T-helper 1 cell (primary cell): ENCODE measurements at regions not wholly inside any gene's neighbourhood (a gene's known extent, or its start where the extent isn't known, plus 50 kb on each side); places are given as distances from the start of the nearest gene placed in this dataset.

Source experiments
- DNase-seq, 5 donors: peaks; one replicate each; pipeline ENCODE4 v3.0.0-alpha.2; 2012 to 2020

DNA sequence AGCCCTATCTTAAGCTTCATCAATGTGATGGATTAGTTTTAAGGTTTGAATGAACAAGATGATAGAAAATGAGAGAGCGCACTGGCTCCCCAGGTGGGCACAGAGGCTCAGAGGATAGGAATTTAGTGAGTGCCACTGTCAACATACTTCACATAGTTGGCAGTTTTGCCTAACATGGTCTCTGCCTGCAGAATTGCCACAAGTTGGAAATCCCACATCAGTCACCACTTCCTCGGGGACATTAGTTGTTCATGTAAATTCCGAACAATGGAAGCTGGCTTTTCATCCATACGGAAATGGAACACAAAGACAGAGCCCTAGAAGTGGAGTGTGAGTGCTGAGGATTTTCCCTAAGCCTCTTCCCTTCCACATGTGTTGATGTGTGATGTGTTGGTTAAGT is 123.9 kb upstream of the PHACTR1 start:
- no peak for DNase-seq

DNA sequence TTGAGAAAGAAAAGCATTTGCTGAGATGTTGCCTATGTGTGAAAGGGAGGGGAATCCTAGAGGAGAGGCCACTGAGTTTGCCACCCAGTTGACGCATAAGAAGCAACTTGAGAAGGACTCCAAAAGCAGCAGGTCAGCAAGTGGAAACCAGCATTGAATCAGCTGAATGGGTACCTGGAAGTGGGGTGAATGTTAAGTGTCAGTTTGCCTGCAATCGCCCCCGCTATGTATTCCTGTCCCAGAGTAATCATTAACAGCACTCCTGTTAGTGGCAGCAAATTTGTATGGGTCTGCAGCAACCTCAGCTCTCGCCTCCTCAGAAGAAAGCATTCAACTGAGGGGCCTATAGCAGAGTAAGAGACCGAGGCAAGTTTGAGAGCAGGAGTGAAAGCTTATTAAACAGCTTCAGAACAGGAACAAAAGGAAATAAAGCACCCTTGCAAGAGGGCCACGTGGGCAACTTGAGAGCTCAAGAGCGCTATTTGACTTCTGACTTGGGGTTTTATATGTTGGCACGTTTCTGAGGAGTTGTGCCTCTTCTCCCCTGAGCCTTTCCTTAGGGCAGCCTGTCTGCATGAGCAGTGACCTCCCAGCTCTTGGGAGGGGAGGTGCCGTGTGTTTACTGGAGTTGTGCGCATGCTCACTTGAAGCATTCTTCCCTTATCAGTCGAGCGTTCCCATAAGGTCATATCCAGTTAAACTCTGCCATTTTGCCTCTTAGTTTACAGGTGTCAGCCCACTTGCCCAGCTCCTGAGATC is 122.6 kb upstream of the PHACTR1 start:
- DNase-seq: no peak

DNA sequence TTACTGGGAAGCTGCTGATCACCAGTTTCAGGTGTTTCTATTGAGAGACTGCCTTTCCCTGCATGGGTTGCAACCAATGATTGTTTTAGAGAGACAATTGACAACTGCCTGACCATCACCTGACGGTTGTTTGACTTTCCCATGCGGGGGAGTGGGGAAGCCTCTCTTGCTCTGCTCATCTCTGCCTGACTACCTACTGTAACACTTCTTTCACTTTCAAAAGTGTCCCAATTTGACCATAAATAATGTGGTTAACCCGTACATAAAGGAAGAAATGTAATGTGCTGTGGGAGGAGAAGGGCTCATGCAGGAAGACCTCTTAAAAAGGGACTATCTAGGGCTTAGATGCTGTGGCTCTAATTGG is 122.1 kb upstream of the PHACTR1 start:
- no peak for DNase-seq

DNA sequence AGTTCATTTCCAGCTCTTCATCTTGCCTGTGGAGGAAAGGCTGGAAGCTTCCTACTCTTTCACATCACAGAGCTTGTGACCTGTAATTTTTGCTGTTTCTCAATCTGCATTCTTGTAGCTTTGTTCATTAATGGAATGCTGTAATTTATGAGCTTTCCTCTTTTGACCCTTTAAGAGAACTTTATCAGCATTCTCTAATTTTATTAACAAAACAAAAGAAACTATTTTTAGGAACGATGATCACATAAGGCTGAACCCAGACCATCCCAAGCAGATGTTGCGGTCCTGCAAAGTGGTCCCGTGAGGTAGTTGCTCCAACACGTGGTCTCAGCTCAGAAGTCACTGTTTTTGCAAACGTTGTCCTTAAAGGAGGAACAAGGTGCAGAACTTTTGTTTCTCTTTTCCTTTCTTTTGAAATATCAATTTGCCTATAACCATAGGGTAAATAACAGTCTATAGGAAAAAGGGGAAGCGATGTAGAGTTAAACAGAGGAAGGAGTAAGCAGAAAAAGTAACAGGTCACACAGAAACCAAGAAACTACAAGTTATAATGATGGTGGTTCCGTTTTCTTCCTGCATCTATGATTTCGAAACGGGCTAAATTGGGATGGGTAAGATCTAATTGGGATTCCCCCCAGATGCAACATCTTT is 121.3 kb upstream of the PHACTR1 start:
- no peak for DNase-seq

DNA sequence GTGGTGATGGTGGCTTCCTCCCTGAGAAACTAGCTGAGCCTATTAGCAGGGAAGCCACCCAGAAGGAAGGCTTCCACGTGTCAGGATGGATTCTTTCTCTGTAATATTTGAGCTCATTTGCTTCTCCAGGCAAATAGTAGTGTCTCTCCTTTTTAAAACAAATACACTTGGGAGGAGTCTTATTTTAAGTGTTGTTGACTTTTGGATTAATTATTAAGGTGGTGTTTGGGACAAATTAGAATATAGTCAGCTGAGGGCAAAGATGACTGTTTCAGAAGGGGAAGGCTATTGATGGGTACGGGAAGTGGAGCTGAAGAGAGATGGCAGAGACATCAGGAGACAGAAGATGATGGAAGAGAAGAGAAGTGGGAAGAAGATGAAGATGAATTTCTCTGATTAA is 119.8 kb upstream of the PHACTR1 start:
- no peak for DNase-seq

DNA sequence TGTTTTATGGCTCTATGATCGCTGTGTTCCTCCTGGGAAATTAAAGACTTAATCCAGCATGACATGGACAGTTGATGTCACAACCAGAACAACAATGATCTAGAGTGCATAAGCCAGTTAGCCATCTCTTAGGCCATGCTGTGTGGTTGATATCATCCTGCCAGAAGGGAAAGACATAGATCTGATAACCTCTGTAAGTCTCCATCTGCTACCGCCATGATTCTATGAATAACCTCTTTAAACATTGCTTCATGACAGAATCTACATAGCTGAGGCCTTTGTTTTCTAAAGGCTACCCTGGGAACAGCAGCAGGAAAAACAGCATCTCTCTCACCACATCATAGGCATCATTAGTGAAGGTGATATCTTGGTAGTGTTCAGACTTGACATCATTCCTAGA is 117.6 kb upstream of the PHACTR1 start:
- no peak for DNase-seq

DNA sequence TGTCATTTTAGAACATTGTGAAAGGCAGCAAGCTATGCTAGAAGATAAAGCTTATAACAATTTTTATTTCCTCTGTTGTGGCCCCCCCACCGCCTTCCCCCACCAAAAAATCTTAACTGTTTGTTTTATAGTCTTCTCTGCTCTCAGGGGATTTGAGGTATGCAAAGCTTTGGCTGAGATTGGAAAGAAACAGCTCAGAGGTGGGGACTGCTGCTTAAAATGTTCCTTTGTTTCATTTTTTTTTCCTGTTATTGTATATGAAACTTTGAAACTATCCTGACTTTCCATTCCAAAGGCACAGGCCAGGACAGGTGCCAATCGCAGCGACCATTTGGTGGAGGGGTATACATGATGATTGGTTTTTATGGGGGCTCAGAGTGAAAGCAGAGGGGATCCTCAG is 114.7 kb upstream of the PHACTR1 start:
- no peak for DNase-seq

DNA sequence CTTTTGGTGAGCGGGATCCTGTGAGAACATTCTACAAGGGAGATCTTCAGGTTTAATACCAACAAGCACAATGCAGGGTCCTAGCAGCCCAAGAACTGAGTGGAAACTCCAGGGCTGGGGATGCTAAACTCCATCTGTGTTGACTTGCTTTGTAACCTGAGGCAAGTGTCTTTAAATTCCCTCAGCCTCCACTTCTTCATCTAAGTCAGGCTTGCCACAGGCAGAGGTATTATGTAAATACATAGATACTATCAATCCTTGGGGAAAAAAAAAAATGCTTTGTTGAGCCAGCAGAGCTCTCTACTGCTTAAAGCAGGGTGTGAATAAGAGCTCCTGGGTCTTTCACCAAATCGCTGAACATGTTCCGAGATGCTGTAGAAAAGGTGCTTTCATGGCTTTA is 114.2 kb upstream of the PHACTR1 start:
- no peak for DNase-seq

DNA sequence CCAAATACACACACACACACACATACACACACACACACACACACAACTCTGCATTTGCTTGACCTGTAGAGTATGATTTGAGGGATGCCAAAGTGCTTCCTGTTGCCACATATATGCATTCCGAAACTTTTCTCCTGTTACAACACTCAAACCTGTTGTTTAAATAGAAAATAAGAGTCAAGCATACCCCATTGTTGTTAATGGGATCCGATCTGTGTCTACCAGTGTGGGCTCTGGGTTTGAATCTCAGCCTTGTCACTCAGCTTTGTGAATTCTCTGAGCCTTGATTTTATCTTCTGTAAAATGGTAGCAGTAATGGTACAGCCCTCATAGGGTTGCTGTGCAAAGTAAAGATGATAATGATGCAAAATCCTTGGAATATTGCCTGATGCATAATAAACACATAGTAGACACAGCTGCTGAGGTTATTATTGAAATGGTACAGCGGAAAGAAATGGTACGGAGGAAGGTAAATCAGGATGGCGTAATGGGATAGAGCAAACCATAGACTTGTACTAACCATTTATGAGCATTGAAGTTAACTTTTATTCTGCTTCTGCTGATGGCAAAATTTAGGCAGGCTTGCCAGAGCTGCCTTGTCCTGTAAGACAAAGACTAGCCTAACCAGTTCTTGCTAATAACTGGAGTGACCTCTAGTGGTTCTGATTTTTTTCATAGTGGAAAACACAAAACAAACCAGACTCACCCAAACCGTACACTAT is 113.5 kb upstream of the PHACTR1 start:
- no peak for DNase-seq

DNA sequence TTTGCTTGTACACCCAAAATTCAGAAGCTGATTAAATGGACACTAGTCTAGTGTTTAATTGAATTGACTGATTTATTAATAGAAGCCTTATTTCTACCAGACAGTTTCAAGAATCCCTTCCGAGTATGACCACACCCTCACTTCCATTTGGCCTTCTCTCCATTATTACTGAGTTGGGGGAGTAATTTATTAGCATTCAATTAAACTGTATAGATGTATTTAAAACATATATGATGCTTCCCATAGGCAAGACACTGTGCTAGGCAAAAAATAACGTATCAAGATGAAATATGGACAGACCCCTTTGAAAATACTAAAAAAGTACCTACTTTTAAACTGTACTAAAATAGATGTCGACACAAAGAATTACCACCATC is 112.9 kb upstream of the PHACTR1 start:
- DNase-seq: no peak

DNA sequence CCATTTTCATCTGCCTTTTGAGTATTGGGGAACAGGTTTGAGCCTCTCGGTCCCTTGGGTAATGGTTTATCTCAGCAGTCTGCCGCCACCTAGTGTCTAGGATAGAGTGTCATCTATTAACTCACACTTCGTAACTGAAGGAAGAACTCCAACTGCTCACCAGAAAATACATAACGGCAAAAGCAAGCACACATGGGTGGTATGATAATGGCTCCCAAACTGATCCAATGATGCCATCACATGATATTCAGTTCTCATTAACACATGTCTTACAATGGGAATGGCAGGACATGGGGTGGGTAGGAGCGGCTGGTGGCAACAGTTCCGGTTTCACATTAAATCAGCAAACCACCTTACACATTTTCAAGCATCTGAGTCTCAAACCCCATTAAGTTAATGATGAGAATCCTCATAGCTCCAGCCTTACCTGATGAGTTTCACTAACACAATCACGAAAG is 110.7 kb upstream of the PHACTR1 start:
- peak in 2 of 5 donors; percentile 23 to 49 for DNase-seq

DNA sequence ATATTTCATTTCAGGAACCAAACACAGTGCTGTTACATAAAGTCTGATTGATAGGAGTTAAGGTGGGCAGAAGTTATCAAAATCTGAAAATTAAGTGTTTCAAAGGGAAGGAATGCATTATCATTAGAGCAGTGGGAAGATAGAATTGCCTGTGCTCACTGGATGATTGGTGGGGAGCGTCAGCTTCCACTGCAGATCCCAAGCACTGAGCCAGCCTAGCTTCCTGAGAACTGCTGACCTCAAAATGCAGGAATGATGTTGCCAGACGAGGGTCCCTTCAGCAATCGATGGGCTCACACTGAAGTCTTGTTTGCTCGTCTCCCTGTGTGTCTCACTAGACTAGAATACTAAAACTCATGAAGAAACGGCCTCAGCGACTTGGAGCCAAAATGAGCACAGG is 110.0 kb upstream of the PHACTR1 start:
- no peak for DNase-seq

DNA sequence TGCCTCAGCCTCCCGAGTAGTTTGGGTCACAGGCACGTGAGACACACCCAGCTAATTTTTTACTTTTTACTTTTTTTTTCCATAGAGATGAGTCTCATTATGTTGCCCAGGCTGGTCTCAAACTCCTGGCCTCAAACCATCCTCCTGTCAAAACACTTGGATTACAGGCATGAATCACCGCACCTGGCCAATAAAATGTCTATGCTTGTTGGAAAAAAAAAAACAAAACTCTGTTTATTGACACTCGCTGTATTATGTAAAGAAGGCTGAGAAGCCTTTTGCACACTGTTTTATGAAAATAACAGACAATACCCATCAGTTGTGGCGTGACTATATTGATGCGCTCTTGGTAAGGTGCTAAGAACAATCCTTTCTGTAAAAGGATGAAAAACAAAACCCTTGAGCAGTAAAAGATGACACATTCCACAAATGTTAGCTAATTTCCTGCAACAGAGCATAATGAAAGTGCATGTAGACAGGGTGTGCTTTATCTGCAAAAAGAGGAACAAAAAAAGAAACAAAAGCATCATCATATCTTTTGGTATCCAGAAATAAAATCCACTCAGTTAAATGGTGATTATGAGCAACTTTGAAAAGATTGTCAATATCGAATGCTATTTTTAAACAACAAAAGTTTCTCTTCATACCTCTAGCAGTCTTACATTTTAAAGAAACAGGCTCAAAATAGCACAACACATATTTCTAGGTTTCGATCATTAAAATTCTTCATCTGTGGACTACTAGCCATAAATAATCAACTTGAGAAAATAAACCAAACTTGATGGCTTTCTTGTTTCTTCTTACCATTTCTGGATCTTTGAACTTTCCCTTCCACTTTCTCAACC is 108.3 kb upstream of the PHACTR1 start:
- DNase-seq: peak in 1 of 5 donors; percentile 21

DNA sequence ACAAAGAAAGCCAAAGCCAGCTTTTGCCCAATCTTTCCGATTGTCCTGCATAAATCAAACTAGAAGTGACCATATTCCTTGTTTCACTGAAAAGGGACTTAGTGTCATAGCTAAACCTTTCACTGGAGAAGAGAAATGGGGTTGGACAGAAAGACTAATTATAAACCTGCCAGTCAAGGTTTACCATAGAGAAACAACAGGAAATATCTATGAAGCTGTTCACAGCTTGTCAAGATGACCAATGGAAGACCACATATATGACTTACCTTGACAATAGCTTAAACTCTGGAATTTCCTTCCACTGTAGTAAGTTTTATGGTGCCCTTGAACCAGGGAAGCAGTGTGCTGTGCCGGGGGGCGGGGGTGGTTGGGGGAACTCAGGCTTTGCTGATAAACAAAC is 107.7 kb upstream of the PHACTR1 start:
- DNase-seq: no peak

DNA sequence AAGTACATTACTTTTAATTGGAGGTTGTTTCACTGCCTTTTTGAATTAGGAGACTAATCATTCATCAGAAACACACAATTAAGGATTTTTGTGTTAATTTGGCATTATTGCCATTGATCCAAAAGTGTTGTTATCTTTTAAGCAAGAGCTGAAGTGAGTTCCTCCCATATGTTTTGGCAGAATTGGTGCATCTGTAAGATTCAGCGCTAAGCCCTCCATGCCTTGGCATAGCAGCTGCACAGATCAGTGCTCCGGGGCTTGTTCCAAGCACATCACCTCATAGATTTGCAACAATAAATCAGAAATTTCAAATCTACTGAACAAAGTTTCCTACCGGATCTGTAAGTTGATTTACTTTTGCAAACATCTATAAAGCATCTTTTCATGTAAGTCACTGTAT is 106.8 kb upstream of the PHACTR1 start:
- no peak for DNase-seq

DNA sequence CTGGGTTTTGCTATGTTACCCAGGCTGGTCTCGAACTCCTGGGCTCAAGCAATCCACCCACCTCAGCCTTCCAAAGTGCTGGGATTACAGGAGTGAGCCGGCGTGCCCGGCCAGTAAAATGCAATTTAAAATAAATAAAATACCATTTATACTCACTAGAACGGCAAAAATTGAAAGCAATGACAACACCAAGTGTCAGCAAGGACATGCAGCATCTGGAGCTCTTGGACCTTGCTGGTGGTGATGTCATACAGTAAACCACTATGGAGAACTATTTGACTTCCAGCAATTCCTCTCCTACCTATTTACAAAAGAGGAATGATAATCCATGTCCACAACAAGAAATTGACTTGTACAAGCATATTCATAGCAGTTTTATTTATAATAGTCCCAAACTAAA is 105.7 kb upstream of the PHACTR1 start:
- DNase-seq: no peak

DNA sequence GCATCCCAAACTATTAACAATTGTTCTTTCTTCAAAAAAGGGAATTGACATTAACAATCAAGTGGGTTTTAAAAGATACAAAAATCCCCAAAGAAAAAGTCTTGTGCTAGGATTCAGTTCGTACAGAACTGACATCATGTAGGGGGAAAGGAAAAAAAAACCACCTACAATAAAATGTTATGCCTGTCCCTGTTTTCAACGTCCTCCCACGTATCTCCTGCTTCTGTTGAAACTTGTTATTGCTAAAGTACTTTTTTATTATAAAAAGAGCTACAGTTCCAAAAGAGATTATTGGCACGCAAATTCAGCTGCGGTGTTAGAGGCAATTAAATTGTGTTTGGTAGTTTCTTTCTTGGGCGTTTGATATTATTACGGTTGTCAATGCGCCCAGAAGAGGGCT is 102.8 kb upstream of the PHACTR1 start:
- no peak for DNase-seq

DNA sequence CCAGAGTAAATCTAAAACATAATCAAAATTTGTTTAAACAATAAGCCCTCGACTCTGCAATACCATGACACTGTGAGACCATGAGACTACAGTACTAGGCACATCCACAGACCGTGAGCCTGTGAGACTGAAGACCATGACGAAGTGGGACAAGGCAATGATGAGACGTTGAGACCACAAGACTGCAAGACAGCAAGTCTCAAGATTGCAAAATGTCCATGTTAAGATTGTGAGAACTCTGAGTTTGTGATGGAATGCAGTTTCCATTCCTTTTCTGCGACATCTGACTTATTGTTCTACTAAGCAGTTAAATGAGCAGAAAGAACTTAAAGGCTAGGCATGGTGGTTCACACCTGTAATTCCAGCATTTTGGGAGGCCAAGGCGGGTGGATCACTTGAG is 102.1 kb upstream of the PHACTR1 start:
- no peak for DNase-seq

DNA sequence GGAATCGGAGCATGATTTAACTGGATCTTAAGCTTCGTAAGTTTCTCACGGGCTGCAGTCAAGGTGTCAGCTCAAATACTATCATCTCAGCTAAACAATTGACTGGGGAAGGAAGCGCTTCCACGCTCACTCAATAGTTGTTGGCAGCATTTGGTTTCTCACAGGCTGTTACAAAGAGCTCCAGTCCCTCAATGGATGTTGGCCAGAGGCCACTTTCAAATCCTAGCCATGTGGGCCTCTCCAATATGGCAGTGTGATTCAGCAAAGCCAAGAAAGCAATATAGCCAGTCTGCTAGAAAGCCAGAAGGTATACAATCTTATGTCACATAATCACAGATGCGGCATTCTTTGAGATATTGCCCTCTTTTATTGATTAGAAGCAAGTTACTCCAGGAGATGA is 98.3 kb upstream of the PHACTR1 start:
- no peak for DNase-seq

DNA sequence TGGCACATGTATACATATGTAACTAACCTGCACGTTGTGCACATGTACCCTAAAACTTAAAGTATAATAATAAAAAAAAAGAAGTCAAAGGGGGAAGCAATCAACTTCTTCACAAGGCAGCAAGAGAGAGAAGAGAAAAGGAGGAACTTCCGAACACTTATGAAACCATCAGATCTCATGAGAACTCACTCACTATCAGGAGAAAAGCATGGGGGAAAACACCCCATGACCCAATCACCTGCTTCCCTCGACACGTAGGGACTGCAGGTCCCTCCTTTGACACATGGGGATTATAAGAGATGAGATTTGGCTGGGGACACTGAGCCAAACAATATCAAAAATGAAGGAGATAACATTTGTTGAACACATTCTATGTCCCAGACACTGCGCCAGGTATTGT is 94.8 kb upstream of the PHACTR1 start:
- no peak for DNase-seq

DNA sequence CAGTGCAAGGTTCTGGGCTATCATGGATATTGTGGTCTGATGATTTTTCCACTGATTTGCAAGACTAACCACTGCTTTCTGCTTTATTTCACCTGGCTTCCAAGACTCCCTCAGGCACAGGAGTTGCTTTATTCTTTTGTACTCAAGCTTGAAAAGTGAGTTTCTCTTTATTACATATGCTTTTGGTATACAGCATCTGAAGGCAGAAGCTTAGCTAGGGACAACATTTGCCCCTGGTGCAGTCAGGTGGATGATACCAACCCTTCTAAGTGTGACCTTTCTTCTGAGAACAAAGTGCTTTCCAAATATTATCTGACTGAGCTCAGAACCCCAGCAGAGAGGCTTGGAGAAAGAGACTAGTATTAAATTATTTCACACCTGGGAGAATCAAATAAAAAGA is 94.0 kb upstream of the PHACTR1 start:
- DNase-seq: no peak

DNA sequence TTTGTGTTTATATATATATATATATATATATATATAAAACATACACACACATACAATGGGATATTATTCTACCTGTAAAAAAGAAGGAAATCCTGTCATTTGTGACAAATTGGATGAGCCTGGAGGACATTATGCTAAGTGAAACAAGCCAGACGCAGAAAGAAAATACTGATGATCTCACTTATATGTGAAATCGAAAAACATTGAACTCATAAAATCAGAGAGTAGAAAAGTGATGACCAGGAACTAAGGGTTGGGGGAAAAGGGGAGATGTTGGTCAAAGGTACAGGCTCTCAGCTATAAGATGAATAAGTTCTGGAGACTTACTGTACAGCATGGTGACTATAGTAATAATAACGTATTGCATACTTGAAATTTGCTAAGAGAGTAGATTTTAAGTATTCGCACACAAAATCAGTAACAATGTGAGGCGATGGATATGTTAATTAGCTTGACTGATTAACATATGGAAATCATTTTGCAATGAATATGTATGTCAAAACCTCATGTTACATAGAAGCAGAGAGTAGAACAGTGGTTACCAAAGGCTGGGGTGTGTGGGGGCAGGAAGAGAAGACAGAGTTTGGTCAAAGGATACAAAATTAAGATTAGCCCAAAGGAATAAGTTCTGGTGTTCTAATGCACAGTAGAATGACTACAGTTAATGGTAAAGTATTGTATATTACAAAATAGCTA is 92.3 kb upstream of the PHACTR1 start:
- DNase-seq: no peak

DNA sequence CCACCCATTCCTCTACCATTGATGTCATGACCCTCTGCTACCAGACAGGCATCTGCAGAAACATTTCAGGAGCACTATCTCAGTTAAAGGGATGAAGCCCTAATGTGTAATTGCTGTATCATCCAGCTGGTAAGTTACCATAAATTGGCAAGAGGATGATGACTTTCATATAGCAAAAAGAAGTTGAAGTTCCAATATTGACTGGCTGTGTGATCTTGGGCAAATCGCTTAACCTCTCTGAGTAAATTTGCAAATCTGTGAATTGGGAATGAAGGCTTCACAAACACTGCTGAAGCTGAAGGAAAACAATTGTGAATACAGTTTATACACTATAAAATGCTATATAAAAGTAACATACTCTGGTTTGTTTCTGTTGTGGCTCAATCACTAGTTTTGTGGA is 89.5 kb upstream of the PHACTR1 start:
- DNase-seq: no peak
